Gastrocnemius medialis (tissue), 4 donors: ENCODE measurements at regions not wholly inside any gene's neighbourhood (a gene's known extent, or its start where the extent isn't known, plus 50 kb on each side); places are given as distances from the start of the nearest gene placed in this dataset.
A peak's percentile ranks its signal among the peaks of the same experiment; 100 is the strongest.

Experiments used
- ATAC-seq, 2 donors: fragments of 150-250 bp; one replicate each; pipeline ENCODE4 v1.9.1; 2016
- DNase-seq, 2 donors: peaks; one replicate each; pipeline ENCODE4 v3.0.0-alpha.2; 2019
- H3K27ac ChIP-seq, 4 donors: fragments of 200-600 bp; sonication (generic); 1 replicate in 1 of 4; 2 replicates in 3 of 4; pipeline ENCODE4 v1.5.1; 2016 to 2018; ENCODE audit warnings: mild to moderate bottlenecking in 2 of 4, moderate library complexity in 1 of 4
- H3K27me3 ChIP-seq, 3 donors: fragments of 200-600 bp; sonication (generic) in 2 of 3; 1 replicate in 1 of 3; 2 replicates in 2 of 3; pipeline versions ENCODE4 v1.5.1 to v1.6.0; 2016 to 2019; ENCODE audit warnings: mild to moderate bottlenecking in 1 of 3, moderate library complexity in 1 of 3
- H3K36me3 ChIP-seq, 2 donors: fragments of 200-600 bp; sonication (generic) in 1 of 2; one replicate each; pipeline ENCODE4 v1.5.1; 2017 to 2018
- H3K4me1 ChIP-seq, 2 donors: fragments of 200-600 bp; sonication (generic) in 1 of 2; one replicate each; pipeline ENCODE4 v1.5.1; 2016 to 2017; ENCODE audit warnings: mild to moderate bottlenecking in 2 of 2
- H3K4me3 ChIP-seq, 4 donors: fragments of 200-600 bp; sonication (generic) in 3 of 4; 1 replicate in 1 of 4; 2 replicates in 3 of 4; pipeline ENCODE4 v1.5.1; 2016 to 2019; ENCODE audit warnings: mild to moderate bottlenecking in 2 of 4
- H3K9me3 ChIP-seq, 3 donors: fragments of 200-600 bp; sonication (generic) in 2 of 3; 1 replicate in 1 of 3; 2 replicates in 2 of 3; pipeline ENCODE4 v1.5.1; 2016 to 2019
- CTCF ChIP-seq, 5 experiments: fragments of 450-650 bp in 3 of 5; fragments of 200-600 bp in 2 of 5; sonication (generic) in 2 of 5; IDR thresholded peaks in 4 of 5; conservative IDR thresholded peaks in 1 of 5; 1 replicate in 4 of 5; 2 replicates in 1 of 5; pipeline ENCODE4 v1.5.1; 2016 to 2019; ENCODE audit warnings: antibody characterized with exemption in 5 of 5, mild to moderate bottlenecking in 3 of 5, moderate library complexity in 3 of 5
- POLR2A ChIP-seq, 2 donors: fragments of 450-650 bp; IDR thresholded peaks; one replicate each; pipeline ENCODE4 v1.6.1; 2017; ENCODE audit warnings: antibody characterized with exemption in 2 of 2, mild to moderate bottlenecking in 2 of 2, moderate library complexity in 2 of 2
- in situ Hi-C, 4 donors: fragments of 200-750 bp; cut with MboI; loops; one replicate each; pipeline versions ENCODE4 v1.15.0 to v1.8.0; 2017; ENCODE audit warnings: low sequenced_read_pairs in 4 of 4
- intact Hi-C: fragments of 100-400 bp; cut with DNase I; formaldehyde crosslinking; loops from one replicate; pipeline ENCODE4 v1.15.1; 2023; ENCODE audit warnings: low total_unique reads

- in situ Hi-C loops (loop anchor here in 2 of 4 donors (10.0 kb wide), 1 partner anchor 159 kb away; the partner anchor contains the start of gene ARRDC3 (in 2 of the 2)), intact Hi-C loops (loop anchor here (1.0 to 5.0 kb wide), 3 partner anchors 124 to 294 kb away; no protein-coding TSS in a partner anchor)
- Histone ChIP-seq H3K4me1 (no peaks in the 10 kb centered on the region), H3K27ac (no peak overlapping the region), H3K4me3 (no peak overlapping the region), H3K27me3 (no peaks in the 10 kb centered on the region), H3K36me3 (no peaks in the 10 kb centered on the region), H3K9me3 (no peaks in the 10 kb centered on the region)
- DNase-seq (no peak), ATAC-seq (peak; percentile 73 to 77)
- TF ChIP-seq CTCF (IDR thresholded peaks at IDR 0.05 in 4 of 5, conservative IDR thresholded peaks at IDR 0.05 in 1 of 5), result peak; percentile 26 to 51 (median 50)
- no peak for TF ChIP-seq POLR2A (IDR thresholded peaks at IDR 0.05)
These were observed 157.1 kb downstream of the ARRDC3 start for GRCh38 chr5:91225848-91226686.

DNA sequence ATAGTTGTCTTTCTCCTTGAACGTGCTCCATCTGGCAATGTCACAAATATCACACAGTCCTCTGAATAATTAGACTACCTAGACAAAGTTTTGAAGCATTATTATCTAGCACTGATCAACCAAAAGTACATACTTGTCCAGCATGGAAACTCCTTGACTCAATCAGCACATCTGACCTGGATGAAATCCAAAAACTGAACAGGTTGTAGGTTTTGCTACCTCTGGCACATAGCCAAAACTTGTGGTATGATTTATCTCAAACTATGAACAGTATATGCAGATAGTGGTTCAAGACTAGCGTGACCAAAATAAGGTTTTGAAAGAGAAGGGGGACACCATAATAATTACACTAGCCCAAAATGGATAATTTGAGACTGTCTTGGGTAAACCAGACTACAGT is 158.1 kb downstream of the ARRDC3 start:
- intact Hi-C loops, result loop anchor here (5.0 kb wide), 2 partner anchors 123 to 293 kb away; no protein-coding TSS in a partner anchor
- in situ Hi-C loops, result loop anchor here in 3 of 4 donors (5.0 to 10.0 kb wide), 2 partner anchors 160 to 162 kb away; partner anchors contain the start of gene ARRDC3 (in 2 of the 3)

DNA sequence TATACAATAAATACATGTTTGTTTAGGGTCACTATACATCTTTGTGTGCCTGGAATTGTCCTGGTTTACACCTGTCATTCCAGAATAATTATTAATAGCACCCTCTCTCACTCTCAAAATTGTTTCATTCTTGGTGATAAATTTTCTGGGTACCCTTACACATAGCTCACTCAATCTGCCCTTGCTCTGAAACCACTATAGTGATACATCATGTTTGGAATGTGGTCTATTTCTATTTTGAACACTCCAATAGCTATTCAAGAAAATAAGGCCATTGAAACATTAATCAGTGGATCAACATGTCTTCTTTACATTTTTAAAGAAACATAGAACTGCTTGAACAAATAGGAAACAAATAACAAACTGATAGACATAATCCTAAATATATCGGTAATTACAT is 158.7 kb downstream of the ARRDC3 start:
- no peaks in the 10 kb centered on the region for H3K4me1 ChIP-seq
- in situ Hi-C loops, result loop anchor here in 3 of 4 donors (5.0 to 10.0 kb wide), 2 partner anchors 160 to 163 kb away; partner anchors contain the start of gene ARRDC3 (in 2 of the 3)
- intact Hi-C loops, result no loop called here

More for the DNA sequence above, 158.1 kb downstream of the ARRDC3 start:
- no peak overlapping the region for H3K4me3 ChIP-seq
- no peaks in the 10 kb centered on the region for H3K36me3 ChIP-seq
- no peak overlapping the region for H3K27ac ChIP-seq
- H3K9me3 ChIP-seq, result no peaks in the 10 kb centered on the region
- H3K27me3 ChIP-seq, result no peaks in the 10 kb centered on the region
- DNase-seq (no peak), ATAC-seq (no peak)
- no peak for TF ChIP-seq CTCF (IDR thresholded peaks at IDR 0.05 in 4 of 5, conservative IDR thresholded peaks at IDR 0.05 in 1 of 5)
- no peak for TF ChIP-seq POLR2A (IDR thresholded peaks at IDR 0.05)
- no peaks in the 10 kb centered on the region for H3K4me1 ChIP-seq

GRCh38 chr5:91223886-91224285 is 159.2 kb downstream of the ARRDC3 start:
- Histone ChIP-seq H3K27me3 (no peaks in the 10 kb centered on the region), H3K36me3 (no peaks in the 10 kb centered on the region), H3K4me1 (no peaks in the 10 kb centered on the region), H3K27ac (no peak overlapping the region), H3K9me3 (no peaks in the 10 kb centered on the region), H3K4me3 (no peak overlapping the region)
- intact Hi-C loops (no loop called here), in situ Hi-C loops (loop anchor here in 3 of 4 donors (5.0 to 10.0 kb wide), 2 partner anchors 161 to 163 kb away; partner anchors contain the start of gene ARRDC3 (in 2 of the 3))
- DNase-seq (no peak), ATAC-seq (no peak)
- no peak for TF ChIP-seq POLR2A (IDR thresholded peaks at IDR 0.05)

More for the DNA sequence above, 158.7 kb downstream of the ARRDC3 start:
- H3K4me3 ChIP-seq, result no peak overlapping the region
- DNase-seq (no peak), ATAC-seq (no peak)
- H3K9me3 ChIP-seq, result no peaks in the 10 kb centered on the region
- H3K36me3 ChIP-seq, result no peaks in the 10 kb centered on the region
- TF ChIP-seq POLR2A (IDR thresholded peaks at IDR 0.05) (no peak), CTCF (IDR thresholded peaks at IDR 0.05 in 4 of 5, conservative IDR thresholded peaks at IDR 0.05 in 1 of 5) (no peak)
- no peaks in the 10 kb centered on the region for H3K27me3 ChIP-seq
- no peak overlapping the region for H3K27ac ChIP-seq

DNA sequence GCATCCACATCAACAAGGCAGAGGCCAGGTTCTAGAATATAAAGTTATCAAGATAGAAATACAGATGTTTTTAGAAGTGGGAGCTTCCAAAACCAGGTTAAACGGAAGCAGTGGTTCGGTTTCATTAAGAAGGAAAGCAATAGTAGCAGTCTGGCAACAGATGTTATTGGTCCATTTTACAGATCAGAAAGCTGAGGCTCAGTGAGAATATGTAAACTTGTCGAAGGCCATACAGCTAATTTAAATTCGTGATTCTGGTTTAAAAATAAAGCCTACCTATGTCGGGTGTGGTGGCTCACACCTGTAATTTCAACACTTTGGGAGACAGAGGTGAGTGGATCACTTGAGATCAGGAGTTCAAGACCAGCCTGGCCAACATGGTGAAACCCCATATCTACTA is 160.6 kb downstream of the ARRDC3 start:
- no peaks in the 10 kb centered on the region for H3K4me1 ChIP-seq
- DNase-seq, result no peak
- no peak for ATAC-seq
- in situ Hi-C loops, result loop anchor here in 3 of 4 donors (5.0 to 10.0 kb wide), 2 partner anchors 162 to 165 kb away; partner anchors contain the start of gene ARRDC3 (in 2 of the 3)
- H3K36me3 ChIP-seq, result no peaks in the 10 kb centered on the region
- no peak overlapping the region for H3K27ac ChIP-seq
- intact Hi-C loops, result no loop called here
- TF ChIP-seq POLR2A (IDR thresholded peaks at IDR 0.05) (no peak), CTCF (IDR thresholded peaks at IDR 0.05 in 4 of 5, conservative IDR thresholded peaks at IDR 0.05 in 1 of 5) (no peak)
- no peak overlapping the region for H3K4me3 ChIP-seq
- H3K9me3 ChIP-seq, result no peaks in the 10 kb centered on the region
- H3K27me3 ChIP-seq, result no peaks in the 10 kb centered on the region
